NCI-H2196 treated with DMSO at 0.1 percent for 48 hours (cell line): ENCODE measurements at regions not wholly inside any gene's neighbourhood (a gene's known extent, or its start where the extent isn't known, plus 50 kb on each side); places are given as distances from the start of the nearest gene placed in this dataset.

Experiments used
- DNase-seq: peaks from one replicate; lab custom pipeline; 2025; ENCODE audit not compliant: unreplicated experiment; lab: John Stamatoyannopoulos, UW

DNA sequence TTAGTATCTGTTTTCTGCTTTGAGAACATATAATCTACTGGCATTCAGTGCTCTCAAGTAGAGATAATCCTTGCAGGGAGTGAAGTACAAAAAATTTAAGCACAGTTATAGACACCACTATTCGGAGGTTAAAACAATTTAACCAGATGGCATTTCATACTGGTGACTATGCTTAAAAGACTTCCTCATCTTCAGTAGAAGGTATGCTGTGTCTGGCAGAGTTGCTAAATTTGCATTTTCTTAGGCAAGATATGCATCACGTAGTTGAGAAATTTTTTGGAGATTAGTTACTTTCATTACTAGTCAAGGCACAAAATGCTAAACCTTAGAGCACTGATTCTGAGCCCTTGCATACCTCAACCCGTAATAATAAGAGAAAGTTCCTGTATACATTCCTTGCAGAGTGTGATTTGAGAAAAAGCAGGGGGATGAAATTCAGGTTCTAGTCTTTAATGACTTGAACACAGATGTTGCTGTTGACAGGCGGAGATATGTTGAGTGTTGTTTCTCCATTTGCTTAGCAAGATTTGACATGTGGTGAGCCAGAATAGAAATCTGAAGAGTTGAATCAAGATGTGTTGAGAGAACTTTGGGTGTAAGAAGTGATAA is 70.8 kb upstream of the STARD4 start:
- no peak for DNase-seq

DNA sequence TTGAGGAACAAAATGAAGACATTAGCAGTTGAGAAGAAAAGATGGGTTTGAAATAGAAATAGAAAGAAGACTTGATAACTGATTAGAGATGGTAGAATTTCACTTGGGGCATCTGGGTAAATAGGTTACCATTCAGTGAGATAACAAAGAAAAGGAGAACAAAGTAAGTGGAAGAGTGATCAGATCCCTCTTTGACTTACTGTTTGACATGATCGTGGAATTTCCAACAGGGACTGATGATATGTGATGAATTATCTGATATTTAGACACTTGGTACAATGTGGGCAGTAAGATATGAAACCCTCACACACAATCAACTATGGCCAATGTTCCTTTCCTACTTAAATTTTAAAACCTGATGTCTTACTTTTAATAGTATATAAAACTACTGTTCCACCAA is 70.1 kb upstream of the STARD4 start:
- no peak for DNase-seq

DNA sequence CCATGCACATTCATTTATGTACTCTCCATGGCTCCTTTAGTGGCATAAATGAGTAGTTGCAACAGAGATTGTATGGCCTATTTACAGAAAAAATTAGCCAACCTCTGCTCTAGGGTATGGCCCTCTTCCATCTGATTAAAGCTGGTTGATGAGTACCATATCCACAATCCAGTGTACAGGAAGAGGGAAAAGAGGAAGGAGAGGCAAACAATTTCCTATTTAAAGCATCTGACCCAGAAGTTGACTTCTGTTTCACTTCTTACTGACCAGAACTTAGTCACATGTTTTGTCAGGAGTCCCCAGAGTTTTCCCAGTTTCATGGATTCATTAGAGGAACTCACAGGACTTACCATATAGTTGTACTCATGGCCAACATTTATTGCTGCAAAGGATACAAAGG is 68.6 kb upstream of the STARD4 start:
- DNase-seq, result no peak

DNA sequence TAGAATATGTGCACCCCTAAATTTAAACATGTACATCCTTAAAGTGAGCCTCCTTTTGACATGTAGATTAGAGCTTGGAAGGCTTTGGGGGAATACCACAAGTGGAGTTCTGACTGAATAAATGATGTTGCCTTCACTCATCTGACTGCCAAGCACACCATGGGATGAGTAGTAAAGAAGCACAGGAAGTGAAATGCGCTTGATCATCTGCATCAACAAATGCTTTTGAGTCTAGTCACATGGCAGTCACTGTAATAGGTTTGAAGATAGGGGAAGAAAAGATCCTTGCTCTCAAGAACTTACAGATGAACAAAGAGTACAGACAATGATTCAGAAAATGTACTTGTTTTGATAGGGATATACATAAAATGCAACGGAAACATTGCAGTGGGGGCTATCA is 62.0 kb upstream of the STARD4 start:
- DNase-seq, result no peak

DNA sequence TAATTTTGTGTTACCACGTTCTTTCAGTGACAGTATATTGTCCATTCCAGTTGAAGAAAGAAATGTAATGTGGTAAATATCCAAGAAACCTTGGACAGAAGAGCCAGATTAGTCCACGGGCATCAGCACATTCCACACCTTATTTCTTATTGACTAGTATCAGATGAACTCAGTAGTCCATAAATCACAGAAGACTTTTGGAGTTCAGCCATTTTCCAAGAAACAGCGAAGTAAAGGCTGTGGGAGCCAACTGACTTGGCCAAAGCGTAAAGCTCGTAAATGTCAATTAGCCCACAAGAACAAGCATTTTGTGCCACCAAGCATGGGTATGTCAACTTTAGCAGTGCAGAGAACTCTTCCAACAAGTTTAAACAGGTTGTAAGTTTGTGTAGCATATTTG is 60.2 kb upstream of the STARD4 start:
- DNase-seq, result no peak

DNA sequence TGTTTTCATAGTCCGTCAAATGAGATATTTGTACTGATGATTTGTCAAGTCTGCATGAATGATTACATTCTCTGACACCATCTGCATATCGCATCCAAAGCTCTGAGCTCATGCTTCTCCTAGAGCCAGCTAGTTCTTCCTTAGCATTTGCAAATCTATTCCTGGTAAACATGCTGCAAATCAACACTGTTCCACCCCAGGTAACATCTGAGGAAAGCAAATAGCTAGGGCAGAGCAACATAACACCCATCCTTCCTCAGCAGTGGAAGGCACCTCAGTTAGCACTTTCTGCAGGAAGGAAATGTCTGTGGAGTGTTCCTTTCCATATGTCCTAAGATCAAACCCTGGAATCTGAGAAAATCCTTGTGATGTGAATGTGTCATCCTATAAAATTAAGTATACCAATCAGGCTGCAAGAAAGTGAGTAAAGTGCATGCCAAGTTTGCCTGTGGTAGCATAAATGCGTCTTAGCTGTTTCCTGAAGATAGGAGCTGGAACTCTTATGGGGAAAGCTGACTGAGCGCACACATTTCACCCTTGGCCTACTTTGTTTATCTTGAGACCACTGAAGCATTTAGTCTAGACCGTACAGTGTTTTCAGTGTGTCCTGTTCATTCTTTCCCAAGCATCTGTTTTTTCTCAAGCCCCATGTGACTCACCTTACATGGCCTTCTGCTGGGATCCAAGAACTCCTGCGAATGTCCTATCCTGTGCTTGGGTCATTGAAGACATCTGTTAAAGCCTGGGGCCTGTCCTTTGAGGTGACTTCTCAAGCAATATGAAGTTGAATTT is 50.9 kb upstream of the STARD4 start:
- no peak for DNase-seq

DNA sequence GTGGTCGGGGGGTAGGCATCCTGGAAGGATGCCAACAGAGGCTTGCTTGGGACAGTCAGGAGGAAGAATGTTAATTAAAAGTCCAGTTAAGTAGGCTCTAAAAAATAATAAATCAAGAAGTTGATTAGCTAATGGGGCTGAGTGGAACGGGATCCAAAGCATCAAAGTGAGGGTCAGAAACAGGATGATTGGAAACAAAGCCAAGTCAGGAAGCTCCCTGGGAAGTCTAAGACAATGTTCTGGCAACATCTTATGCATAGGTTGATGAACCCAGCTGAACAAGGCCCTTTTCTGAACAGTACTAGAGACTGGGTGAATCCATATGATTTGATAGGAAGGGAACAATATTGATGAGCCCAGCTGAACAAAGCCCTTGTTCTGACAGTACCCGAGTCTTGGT is 50.2 kb upstream of the STARD4 start:
- DNase-seq, result no peak
